GM19372 (cell line): ENCODE measurements at regions not wholly inside any gene's neighbourhood (a gene's known extent, or its start where the extent isn't known, plus 50 kb on each side); places are given as distances from the start of the nearest gene placed in this dataset.

Experiments
- ATAC-seq: cut with Tn5 transposase; IDR thresholded peaks from one replicate; pipeline ENCODE4 v1.9.1; 2021; ENCODE audit warnings: mild to moderate bottlenecking, low read depth, moderate library complexity; ENCODE audit not compliant: unreplicated experiment

DNA sequence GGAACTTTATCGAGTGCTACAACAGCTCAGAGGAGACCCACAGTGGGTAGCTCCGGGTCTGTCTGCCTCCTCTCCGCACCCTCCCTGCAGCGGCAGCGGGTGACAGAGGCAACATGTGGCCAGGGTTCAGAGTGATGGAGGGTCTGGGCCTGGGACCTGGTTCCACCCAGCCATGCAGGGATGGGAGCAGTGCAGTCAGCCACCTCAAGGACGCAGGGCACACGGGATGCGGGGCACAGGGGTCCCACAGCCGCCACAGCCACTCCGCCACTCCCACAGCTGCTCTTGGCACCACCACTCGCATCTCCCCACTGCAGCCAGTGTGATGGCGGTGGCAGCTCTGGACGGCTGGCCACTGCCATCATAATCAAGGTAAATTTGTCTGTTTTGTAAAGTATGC lies 892.9 kb downstream of the OLFM4 start:
- ATAC-seq, result no peak

DNA sequence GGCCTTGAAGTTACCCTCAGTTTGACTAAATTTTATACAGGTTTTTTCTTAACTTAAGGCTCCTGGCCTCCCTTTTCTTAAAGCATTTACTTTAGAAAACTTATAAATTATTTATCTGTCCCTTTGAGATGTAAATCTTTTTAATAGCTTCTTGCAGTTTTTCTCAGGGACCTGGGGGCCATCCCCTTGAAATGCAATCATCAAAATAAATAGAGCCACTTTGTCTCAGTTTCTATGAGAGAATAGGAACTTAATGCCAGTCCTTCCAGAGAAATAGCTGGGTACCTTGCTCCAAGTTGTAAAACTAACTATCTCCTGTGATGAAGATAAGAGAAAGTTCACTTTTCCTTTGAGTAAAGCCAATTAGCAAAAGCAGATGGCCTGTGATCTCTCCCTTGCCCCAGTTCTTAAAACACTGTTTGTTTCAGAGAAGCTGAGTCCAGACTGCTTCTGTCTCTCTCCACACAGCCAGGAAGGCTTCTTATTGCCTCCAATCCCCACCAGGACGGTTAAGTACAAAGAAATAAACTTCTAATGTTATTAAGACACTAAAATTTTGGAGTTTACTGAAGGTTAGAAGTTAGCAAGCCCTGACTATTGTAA lies 913.1 kb downstream of the OLFM4 start:
- ATAC-seq, result no peak

DNA sequence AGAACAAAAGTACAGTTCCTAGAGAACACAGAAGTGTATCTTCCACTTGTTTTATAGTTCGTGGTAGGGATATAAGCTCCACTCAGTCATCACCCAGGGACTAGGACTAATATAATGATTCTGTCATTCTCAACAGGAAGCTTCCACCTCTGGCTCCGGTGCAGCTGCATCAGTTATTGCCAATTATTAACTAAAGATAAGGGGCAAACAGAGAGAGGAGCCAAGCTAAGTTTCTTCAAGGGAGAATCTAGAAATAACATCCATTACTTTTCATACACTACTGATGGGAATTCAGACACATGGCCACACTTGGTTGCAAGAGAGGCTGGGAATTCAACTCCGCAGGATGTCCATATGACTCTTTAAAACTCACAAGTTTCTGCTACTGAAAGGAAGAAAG lies 917.9 kb downstream of the OLFM4 start:
- no peak for ATAC-seq

DNA sequence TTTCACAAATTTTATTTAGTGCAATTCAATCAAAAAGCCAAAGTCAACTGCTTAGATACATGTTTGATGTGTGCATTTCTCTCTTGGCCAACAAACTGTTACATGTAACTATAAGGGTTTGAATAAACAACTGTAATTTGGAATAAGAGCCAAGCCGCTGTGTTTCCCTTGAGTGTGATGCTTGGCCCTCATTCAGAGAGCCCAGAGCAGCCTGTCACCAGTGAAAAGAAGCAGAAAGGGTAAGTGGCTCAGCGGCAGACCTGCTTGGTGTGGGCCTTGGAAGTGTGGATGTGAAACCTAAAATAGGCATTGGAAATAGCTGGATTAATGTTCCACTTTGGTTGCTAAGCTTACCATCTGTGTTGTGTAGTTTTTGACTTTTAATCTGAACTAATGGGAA lies 924.6 kb downstream of the OLFM4 start:
- no peak for ATAC-seq
